A549 (cell line): ENCODE measurements at regions not wholly inside any gene's neighbourhood (a gene's known extent, or its start where the extent isn't known, plus 50 kb on each side); places are given as distances from the start of the nearest gene placed in this dataset.

Experiments used
- CEBPB ChIP-seq, 2 experiments: fragments of >200 bp in 1 of 2; sonication (Bioruptor Twin) in 1 of 2; formaldehyde crosslinking in 1 of 2; IDR thresholded peaks; 2 replicates each; pipeline ENCODE4 v1.6.1; 2012 to 2016
- GATA3 ChIP-seq: IDR thresholded peaks from 2 replicates; pipeline ENCODE4 v1.6.1; 2012; ENCODE audit warnings: borderline replicate concordance
- HOXA7 ChIP-seq: fragments of 250-450 bp; sonication (Bioruptor Pico); IDR thresholded peaks from 2 replicates; pipeline ENCODE4 v1.5.0; 2020; ENCODE audit warnings: mild to moderate bottlenecking, moderate library complexity
- SMC3 ChIP-seq: fragments of >200 bp; sonication (Bioruptor Twin); formaldehyde crosslinking; IDR thresholded peaks from 3 replicates; pipeline ENCODE4 v1.6.1; 2018; ENCODE audit warnings: inconsistent platforms
- TF ChIP-seq, protein P1 (sequence below): fragments of >200 bp; sonication (Bioruptor Twin); formaldehyde crosslinking; IDR thresholded peaks from 3 replicates; pipeline ENCODE4 v1.5.1; 2016
- TF ChIP-seq, protein P2 (sequence below): IDR thresholded peaks from 2 replicates; pipeline ENCODE4 v1.6.1; 2012
- TF ChIP-seq, protein P3 (sequence below): fragments of 450-650 bp; IDR thresholded peaks from 2 replicates; pipeline ENCODE4 v1.6.1; 2014; ENCODE audit warnings: antibody characterized with exemption

DNA sequence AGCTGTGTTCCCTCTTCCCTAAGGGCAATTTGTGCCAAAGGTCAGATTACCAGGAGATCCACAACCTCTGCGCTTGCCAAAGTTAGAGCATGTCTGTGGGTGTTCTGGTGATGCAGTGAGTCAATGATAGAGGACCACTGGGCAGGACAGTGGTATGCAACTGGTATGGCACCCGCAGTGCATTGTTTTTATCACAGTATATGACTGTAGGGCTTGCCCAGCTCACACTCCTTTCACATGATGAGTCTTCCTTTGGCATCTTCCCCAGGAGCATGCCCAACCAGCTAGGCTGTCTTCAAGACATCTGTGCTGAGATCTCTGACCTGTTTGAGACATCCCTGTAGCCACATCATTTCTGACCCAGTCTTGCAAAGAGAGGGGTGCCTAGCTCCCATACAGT lies 1650.0 kb upstream of the CDH6 start:
- TF ChIP-seq HOXA7 (CRISPR knock-in tag): no peak
- TF ChIP-seq, protein P1, sequence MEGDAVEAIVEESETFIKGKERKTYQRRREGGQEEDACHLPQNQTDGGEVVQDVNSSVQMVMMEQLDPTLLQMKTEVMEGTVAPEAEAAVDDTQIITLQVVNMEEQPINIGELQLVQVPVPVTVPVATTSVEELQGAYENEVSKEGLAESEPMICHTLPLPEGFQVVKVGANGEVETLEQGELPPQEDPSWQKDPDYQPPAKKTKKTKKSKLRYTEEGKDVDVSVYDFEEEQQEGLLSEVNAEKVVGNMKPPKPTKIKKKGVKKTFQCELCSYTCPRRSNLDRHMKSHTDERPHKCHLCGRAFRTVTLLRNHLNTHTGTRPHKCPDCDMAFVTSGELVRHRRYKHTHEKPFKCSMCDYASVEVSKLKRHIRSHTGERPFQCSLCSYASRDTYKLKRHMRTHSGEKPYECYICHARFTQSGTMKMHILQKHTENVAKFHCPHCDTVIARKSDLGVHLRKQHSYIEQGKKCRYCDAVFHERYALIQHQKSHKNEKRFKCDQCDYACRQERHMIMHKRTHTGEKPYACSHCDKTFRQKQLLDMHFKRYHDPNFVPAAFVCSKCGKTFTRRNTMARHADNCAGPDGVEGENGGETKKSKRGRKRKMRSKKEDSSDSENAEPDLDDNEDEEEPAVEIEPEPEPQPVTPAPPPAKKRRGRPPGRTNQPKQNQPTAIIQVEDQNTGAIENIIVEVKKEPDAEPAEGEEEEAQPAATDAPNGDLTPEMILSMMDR: no peak
- no peak for TF ChIP-seq GATA3
- TF ChIP-seq, protein P2, sequence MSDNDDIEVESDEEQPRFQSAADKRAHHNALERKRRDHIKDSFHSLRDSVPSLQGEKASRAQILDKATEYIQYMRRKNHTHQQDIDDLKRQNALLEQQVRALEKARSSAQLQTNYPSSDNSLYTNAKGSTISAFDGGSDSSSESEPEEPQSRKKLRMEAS: no peak
- no peak for TF ChIP-seq CEBPB (IDR thresholded peaks at IDR 0.05)
- TF ChIP-seq SMC3: no peak
- TF ChIP-seq, protein P3, sequence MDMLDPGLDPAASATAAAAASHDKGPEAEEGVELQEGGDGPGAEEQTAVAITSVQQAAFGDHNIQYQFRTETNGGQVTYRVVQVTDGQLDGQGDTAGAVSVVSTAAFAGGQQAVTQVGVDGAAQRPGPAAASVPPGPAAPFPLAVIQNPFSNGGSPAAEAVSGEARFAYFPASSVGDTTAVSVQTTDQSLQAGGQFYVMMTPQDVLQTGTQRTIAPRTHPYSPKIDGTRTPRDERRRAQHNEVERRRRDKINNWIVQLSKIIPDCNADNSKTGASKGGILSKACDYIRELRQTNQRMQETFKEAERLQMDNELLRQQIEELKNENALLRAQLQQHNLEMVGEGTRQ: no peak
